AG04450 (cell line): ENCODE measurements at regions not wholly inside any gene's neighbourhood (a gene's known extent, or its start where the extent isn't known, plus 50 kb on each side); places are given as distances from the start of the nearest gene placed in this dataset.

Experiments used
- CTCF ChIA-PET: fragments of 300-600, 350-600 bp; formaldehyde crosslinking; extraction: SDS; loops from one replicate; lab custom pipeline; 2022; ENCODE audit warnings: antibody characterized with exemption, inconsistent platforms; lab: Charles Lee
- POLR2A ChIA-PET: fragments of 350-600 bp; formaldehyde crosslinking; extraction: SDS; loops from one replicate; lab custom pipeline; 2021; ENCODE audit warnings: antibody characterized with exemption, inconsistent platforms; lab: Yijun Ruan, JAX
- DNase-seq: peaks from one replicate; pipeline ENCODE4 v3.0.0-alpha.2; 2011; ENCODE audit warnings: low read depth, low spot score
- H3K27ac ChIP-seq: one replicate; pipeline ENCODE4 v1.5.1; 2012; ENCODE audit warnings: low read depth, low read length, control low read depth
- H3K27me3 ChIP-seq: one replicate; pipeline ENCODE4 v1.6.0; 2012; ENCODE audit warnings: low read length; ENCODE audit not compliant: control insufficient read depth, insufficient read depth
- H3K4me3 ChIP-seq: 2 replicates; pipeline ENCODE4 v1.5.1; 2011; ENCODE audit warnings: mild to moderate bottlenecking, low read depth, low read length, control low read depth
- H3K9me3 ChIP-seq: 2 replicates; pipeline ENCODE4 v1.5.1; 2012; ENCODE audit warnings: low read length; ENCODE audit not compliant: control insufficient read depth, insufficient read depth
- TF ChIP-seq, protein P1 (sequence below): IDR thresholded peaks from 2 replicates; pipeline ENCODE4 v1.5.1; 2011; ENCODE audit warnings: low read depth, low read length, control low read depth, inconsistent platforms

DNA sequence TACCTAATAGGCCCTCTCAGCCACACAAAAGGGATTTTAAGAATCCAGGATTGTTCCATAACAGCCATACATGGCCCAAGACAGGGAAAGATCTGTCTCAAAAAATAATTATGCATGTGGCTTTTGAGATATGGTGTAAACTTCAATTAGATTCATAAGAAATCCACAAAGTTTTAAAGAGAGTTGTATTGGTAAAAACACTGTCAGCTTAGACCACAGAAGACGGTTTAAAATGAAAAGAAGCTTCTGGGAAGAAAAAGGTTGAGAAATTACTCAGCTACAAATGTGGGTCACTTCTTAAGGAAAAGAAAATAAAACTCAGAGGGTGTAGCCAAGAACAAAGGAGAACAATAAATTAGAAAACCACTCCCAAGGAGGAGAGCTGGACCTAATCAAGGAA lies 191.4 kb downstream of the KIF26A start:
- H3K9me3 ChIP-seq, result peaks cover 66% of the 10 kb centered on the region
- H3K27me3 ChIP-seq, result no peaks in the 10 kb centered on the region
- ChIA-PET CTCF (no interaction called here), POLR2A (no interaction called here)
- no peak overlapping the region for H3K4me3 ChIP-seq
- no peak overlapping the region for H3K27ac ChIP-seq
- TF ChIP-seq, protein P1, sequence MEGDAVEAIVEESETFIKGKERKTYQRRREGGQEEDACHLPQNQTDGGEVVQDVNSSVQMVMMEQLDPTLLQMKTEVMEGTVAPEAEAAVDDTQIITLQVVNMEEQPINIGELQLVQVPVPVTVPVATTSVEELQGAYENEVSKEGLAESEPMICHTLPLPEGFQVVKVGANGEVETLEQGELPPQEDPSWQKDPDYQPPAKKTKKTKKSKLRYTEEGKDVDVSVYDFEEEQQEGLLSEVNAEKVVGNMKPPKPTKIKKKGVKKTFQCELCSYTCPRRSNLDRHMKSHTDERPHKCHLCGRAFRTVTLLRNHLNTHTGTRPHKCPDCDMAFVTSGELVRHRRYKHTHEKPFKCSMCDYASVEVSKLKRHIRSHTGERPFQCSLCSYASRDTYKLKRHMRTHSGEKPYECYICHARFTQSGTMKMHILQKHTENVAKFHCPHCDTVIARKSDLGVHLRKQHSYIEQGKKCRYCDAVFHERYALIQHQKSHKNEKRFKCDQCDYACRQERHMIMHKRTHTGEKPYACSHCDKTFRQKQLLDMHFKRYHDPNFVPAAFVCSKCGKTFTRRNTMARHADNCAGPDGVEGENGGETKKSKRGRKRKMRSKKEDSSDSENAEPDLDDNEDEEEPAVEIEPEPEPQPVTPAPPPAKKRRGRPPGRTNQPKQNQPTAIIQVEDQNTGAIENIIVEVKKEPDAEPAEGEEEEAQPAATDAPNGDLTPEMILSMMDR, result no peak
- no peak for DNase-seq

DNA sequence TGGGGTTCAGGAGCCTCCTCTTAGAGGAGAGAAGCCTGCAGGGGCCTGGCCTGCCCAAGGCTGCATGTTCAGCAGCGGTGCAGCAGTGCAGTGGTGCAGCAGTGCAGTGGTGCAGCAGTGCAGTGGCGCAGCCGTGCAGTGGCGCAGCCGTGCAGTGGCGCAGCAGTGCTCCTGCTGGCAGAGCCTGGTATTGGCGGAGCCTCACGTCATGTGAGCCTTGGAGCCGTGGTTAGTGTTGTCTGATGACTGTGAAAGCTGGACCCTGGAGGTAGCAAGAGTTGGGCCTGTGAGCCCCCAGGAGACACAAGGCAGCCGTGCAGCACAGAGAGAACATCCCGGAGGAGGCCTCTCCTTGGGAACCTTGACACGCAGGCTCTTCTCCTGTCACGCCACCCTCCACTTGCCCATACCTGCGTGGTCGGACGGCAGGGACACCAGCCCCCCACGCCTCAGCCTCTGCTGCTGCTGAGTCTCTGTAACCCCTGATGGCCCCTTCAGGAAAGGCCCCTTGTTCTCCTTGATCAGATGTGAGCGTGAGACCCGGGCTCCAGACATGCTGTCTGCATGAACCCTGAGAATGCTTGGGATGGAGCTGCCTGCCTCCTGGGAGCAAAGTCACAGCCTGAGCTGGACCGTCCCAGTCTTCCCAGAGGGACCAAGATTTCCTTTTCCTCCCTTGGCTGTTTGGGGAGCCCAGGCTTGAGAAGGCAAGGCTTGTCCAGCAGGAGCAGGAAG lies 193.7 kb downstream of the KIF26A start:
- POLR2A ChIA-PET, result no interaction called here
- no peak overlapping the region for H3K4me3 ChIP-seq
- H3K27me3 ChIP-seq, result no peaks in the 10 kb centered on the region
- no peak for DNase-seq
- no peak overlapping the region for H3K27ac ChIP-seq
- CTCF ChIA-PET, result no interaction called here
- TF ChIP-seq, protein P1, result no peak
- peaks cover 68% of the 10 kb centered on the region for H3K9me3 ChIP-seq

DNA sequence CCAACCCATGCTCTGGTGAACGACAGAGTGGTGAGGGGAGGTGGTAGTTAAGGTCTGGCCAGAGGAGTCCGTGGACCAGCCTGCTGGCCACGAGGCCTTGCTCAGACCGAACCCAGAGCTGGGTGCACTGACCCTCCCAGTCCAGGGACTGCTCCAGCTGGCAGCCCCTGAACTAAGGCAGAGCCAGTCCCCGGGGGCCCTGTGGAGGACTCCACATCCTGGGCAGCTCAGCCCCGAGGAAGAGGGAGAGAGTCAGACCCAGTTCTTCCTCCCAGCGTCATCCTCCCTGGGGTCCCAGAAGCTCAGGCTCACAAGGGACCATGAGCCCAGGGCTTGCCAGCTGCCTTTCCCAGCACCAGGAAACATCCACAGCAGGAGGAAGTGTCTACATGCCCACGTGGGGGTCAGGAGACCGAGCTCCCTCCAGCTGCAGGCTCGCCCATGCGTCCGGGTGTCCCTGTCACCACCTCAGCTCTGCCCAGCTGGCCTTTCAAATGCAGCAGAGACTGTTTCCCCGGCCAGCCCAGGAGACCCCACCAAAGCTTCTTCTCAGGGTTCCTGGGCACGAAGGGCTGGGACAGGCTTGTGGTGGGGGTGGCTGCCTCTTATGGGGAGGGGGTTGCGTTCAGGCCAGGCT lies 194.4 kb downstream of the KIF26A start:
- H3K27ac ChIP-seq, result no peak overlapping the region
- ChIA-PET POLR2A (no interaction called here), CTCF (no interaction called here)
- TF ChIP-seq, protein P1, result no peak
- H3K27me3 ChIP-seq, result no peaks in the 10 kb centered on the region
- H3K9me3 ChIP-seq, result peaks cover 66% of the 10 kb centered on the region
- no peak for DNase-seq
- no peak overlapping the region for H3K4me3 ChIP-seq

DNA sequence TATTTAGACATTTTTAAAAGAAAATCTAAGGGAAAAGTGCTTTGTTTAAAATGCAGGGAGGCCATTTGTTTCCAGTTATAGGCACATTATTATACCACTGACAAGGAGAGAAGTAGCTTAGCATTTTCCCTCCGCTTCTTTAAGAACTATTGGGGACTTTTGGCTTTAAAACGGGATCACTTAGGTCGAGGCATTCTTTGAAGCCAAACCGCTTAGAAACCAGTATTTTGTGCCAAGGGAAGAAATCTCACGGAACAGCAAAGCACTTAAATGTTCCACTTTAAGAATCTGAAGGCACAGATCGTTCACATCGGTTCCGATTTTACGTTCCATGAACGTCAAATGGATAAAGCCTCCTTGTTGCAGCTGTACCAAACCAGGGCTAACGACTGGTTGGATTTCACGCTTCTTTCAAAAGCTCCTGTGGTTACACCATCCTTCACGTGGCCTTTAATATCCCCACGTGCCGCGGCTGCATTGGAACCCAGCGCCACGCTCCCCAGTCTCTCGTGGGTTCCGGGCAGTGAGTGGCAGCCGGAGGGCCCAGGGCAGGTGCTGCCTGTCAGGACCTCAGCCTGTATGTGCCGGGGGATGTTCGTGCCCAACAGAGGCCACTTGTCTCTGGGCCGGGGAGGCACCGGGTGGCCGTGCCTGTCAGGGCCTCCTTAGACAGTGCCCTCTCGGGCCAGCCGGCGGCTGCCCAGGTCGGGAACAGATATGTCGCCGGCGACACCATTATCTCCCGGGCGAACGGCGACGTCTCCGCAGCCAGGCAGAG lies 195.4 kb downstream of the KIF26A start:
- DNase-seq, result no peak
- no peaks in the 10 kb centered on the region for H3K27me3 ChIP-seq
- H3K27ac ChIP-seq, result no peak overlapping the region
- no peak overlapping the region for H3K4me3 ChIP-seq
- TF ChIP-seq, protein P1, result no peak
- POLR2A ChIA-PET, result no interaction called here
- CTCF ChIA-PET, result no interaction called here
- peaks cover 55% of the 10 kb centered on the region for H3K9me3 ChIP-seq
